Mesendoderm (in vitro differentiated cells): ENCODE measurements at regions not wholly inside any gene's neighbourhood (a gene's known extent, or its start where the extent isn't known, plus 50 kb on each side); places are given as distances from the start of the nearest gene placed in this dataset.
A peak's percentile ranks its signal among the peaks of the same experiment; 100 is the strongest.

Source experiments
- DNase-seq: peaks from one replicate; pipeline ENCODE4 v3.0.0; 2013
- H2AK5ac ChIP-seq: 2 replicates; pipeline ENCODE4 v1.6.1; 2013; ENCODE audit warnings: low read length, inconsistent platforms
- H2BK120ac ChIP-seq: 2 replicates; pipeline ENCODE4 v1.6.1; 2013; ENCODE audit warnings: low read depth, mild to moderate bottlenecking, low read length, moderate library complexity, mixed read lengths
- H2BK15ac ChIP-seq: replicated peaks from 2 replicates; pipeline ENCODE4 v1.6.1; 2013; ENCODE audit warnings: low read depth, mild to moderate bottlenecking, moderate library complexity
- H2BK5ac ChIP-seq: 2 replicates; pipeline ENCODE4 v1.6.1; 2013; ENCODE audit warnings: low read length, inconsistent platforms
- H3K18ac ChIP-seq: 2 replicates; pipeline ENCODE4 v1.6.1; 2013; ENCODE audit warnings: mild to moderate bottlenecking, low read length, mixed read lengths
- H3K23ac ChIP-seq: one replicate; pipeline ENCODE4 v1.6.1; 2013; ENCODE audit warnings: low read length
- H3K27ac ChIP-seq: 2 replicates; pipeline ENCODE4 v1.5.1; 2013; ENCODE audit warnings: low read depth, mild to moderate bottlenecking, inconsistent platforms, low read length, moderate library complexity
- H3K27me3 ChIP-seq: 2 replicates; pipeline ENCODE4 v1.6.1; 2013; ENCODE audit warnings: low read length, control low read depth, mild to moderate bottlenecking, inconsistent platforms; ENCODE audit not compliant: insufficient read depth, poor library complexity
- H3K36me3 ChIP-seq: 2 replicates; pipeline ENCODE4 v1.6.1; 2013; ENCODE audit warnings: low read length, inconsistent platforms; ENCODE audit not compliant: control insufficient read depth, insufficient read depth
- H3K4ac ChIP-seq: one replicate; pipeline ENCODE4 v1.6.1; 2013; ENCODE audit warnings: low read depth, mild to moderate bottlenecking, low read length, moderate library complexity
- H3K4me1 ChIP-seq: 2 replicates; pipeline ENCODE4 v1.6.1; 2013; ENCODE audit warnings: low read depth, low read length, inconsistent platforms; ENCODE audit not compliant: control insufficient read depth
- H3K4me2 ChIP-seq: 2 replicates; pipeline ENCODE4 v1.6.1; 2013; ENCODE audit warnings: low read length
- H3K4me3 ChIP-seq: 2 replicates; pipeline ENCODE4 v1.5.1; 2013; ENCODE audit warnings: mild to moderate bottlenecking, low read length
- H3K56ac ChIP-seq: one replicate; pipeline ENCODE4 v1.6.1; 2013; ENCODE audit warnings: low read length
- H3K79me1 ChIP-seq: 2 replicates; pipeline ENCODE4 v1.6.1; 2013; ENCODE audit warnings: low read length, inconsistent platforms
- H3K79me2 ChIP-seq: 2 replicates; pipeline ENCODE4 v1.6.1; 2013; ENCODE audit warnings: mild to moderate bottlenecking, low read length; ENCODE audit not compliant: control insufficient read depth, insufficient read depth
- H3K9ac ChIP-seq: 2 replicates; pipeline ENCODE4 v1.6.1; 2013; ENCODE audit warnings: low read length, inconsistent platforms
- H4K5ac ChIP-seq: one replicate; pipeline ENCODE4 v1.6.1; 2013; ENCODE audit warnings: low read length
- H4K8ac ChIP-seq: one replicate; pipeline ENCODE4 v1.6.1; 2013; ENCODE audit warnings: low read depth, mild to moderate bottlenecking, control low read depth, low read length, moderate library complexity
- WGBS: extraction: QIAGEN DNeasy Blood & Tissue Kit; methylation state at CpG from one replicate; pipeline ENCODE4 v1.1.7; 2013; ENCODE audit warnings: low lambda C conversion rate, missing lambda C conversion rate; ENCODE audit not compliant: insufficient coverage; ENCODE audit errors: extremely low coverage; 5-methylcytosine and 5-hydroxymethylcytosine counted together

DNA sequence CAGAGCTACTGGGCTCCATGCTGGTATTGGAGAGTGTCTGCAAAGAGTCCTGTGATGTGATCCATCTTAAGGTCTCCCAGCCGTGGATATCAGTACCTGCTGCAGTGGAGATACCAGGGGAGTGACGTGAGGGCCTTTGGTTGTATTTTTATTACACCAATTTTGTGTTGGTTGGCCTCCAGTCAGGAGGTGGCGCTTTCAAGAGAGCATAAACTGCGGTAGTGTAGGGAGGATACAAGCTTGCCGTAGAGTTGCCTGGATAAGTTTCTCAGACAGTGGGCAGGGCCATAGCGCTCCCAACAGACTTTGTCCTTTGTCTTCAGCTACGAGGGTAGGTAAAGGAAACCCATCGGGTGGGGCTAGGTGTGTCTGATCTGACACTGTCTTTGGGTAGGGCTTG lies 113.0 kb upstream of the CEP162 start:
- H4K8ac ChIP-seq = no peak overlapping the region
- H3K79me1 ChIP-seq = no peaks in the 10 kb centered on the region
- no peak overlapping the region for H2BK120ac ChIP-seq
- no peaks in the 10 kb centered on the region for H3K27me3 ChIP-seq
- H2BK15ac ChIP-seq = no peak overlapping the region
- H3K9ac ChIP-seq = no peak overlapping the region
- no peak overlapping the region for H3K23ac ChIP-seq
- no peak overlapping the region for H3K4me2 ChIP-seq
- H3K27ac ChIP-seq = no peak overlapping the region
- H4K5ac ChIP-seq = no peak overlapping the region
- no peak overlapping the region for H2AK5ac ChIP-seq
- H3K4me3 ChIP-seq = no peak overlapping the region
- no peak for DNase-seq
- no peak overlapping the region for H3K4ac ChIP-seq
- no peak overlapping the region for H3K18ac ChIP-seq
- H3K4me1 ChIP-seq = no peaks in the 10 kb centered on the region
- H3K56ac ChIP-seq = no peak overlapping the region
- no peaks in the 10 kb centered on the region for H3K36me3 ChIP-seq
- WGBS = no CpG with 5 or more reads among the region's 8 CpGs
- no peak overlapping the region for H2BK5ac ChIP-seq
- no peaks in the 10 kb centered on the region for H3K79me2 ChIP-seq

DNA sequence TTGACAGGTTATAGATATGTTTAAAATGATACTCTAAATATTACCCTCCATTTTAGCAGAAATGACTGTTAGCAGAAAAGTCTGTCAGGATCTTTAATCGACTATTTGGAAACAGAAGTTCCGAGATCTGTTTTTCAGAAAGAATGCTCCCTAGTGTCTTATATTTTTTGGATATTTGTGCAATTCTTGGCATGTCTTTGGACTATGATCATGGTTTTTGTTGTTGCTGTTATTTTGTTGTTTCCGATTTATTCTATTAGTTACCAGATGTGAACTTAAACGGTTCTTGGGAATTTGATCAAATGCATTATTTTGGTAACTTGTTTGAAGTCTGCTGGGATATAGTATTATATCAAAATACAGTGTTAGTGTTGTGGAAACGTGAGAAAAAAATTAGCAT lies 106.4 kb upstream of the CEP162 start:
- WGBS = 100% methylated on average over 1 of the region's 5 CpGs
- no peak overlapping the region for H3K4ac ChIP-seq
- DNase-seq = no peak
- no peaks in the 10 kb centered on the region for H3K79me2 ChIP-seq
- no peak overlapping the region for H2BK15ac ChIP-seq
- H4K8ac ChIP-seq = no peak overlapping the region
- H3K56ac ChIP-seq = no peak overlapping the region
- H3K18ac ChIP-seq = no peak overlapping the region
- no peaks in the 10 kb centered on the region for H3K4me1 ChIP-seq
- H3K23ac ChIP-seq = no peak overlapping the region
- no peak overlapping the region for H2BK120ac ChIP-seq
- H3K4me2 ChIP-seq = no peak overlapping the region
- no peaks in the 10 kb centered on the region for H3K27me3 ChIP-seq
- no peaks in the 10 kb centered on the region for H3K79me1 ChIP-seq
- no peak overlapping the region for H3K4me3 ChIP-seq
- H2BK5ac ChIP-seq = no peak overlapping the region
- H3K36me3 ChIP-seq = no peaks in the 10 kb centered on the region
- no peak overlapping the region for H3K9ac ChIP-seq
- H2AK5ac ChIP-seq = no peak overlapping the region
- H4K5ac ChIP-seq = no peak overlapping the region
- H3K27ac ChIP-seq = no peak overlapping the region

DNA sequence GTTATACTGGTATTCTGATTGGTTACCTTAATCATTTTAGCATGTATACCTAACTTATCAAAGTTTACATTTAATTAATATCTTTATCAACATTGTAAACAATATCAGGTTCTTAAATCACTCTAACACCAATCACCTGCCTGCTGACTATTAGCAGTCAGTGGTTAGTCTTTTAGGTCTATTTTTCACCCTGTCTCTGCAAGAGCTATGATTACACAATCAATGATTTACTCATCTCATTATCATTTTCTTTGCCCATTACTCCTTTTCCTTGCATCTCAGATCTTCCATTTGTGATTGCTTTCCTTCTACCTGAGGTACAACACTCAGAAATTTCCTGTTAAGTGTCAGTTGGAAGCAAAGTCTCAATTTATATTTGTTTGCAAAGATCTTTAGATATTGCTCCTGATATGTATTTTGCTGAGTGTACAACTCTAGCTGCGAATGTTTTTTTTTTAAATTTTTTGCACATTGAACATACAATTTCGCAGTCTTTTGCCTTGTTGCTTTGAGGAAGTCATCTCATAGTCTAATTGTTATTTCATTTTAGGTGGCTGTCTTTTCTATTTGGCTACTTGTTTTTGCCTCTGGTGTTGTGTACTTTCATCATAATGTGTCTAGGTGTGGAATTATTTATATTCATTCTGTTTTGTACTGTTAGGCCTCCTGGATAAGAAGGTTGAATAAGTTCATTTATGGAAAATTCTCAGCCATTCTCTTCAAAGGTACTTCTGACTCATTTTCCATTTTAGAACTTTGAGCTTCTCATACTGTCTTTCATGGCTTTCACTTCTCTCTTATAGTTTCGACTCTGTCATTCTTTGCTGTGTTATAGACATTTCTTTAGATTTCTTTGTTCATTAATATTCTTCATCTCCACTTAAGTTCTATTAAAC lies 104.9 kb upstream of the CEP162 start:
- H3K18ac ChIP-seq = no peak overlapping the region
- H3K79me1 ChIP-seq = no peaks in the 10 kb centered on the region
- H2AK5ac ChIP-seq = no peak overlapping the region
- no peaks in the 10 kb centered on the region for H3K79me2 ChIP-seq
- WGBS = no CpG with 5 or more reads among the region's 3 CpGs
- no peak overlapping the region for H3K4me3 ChIP-seq
- no peak overlapping the region for H2BK120ac ChIP-seq
- no peaks in the 10 kb centered on the region for H3K27me3 ChIP-seq
- no peak overlapping the region for H3K56ac ChIP-seq
- H3K36me3 ChIP-seq = no peaks in the 10 kb centered on the region
- no peak for DNase-seq
- no peak overlapping the region for H4K5ac ChIP-seq
- H2BK15ac ChIP-seq = no peak overlapping the region
- H3K27ac ChIP-seq = no peak overlapping the region
- H3K23ac ChIP-seq = no peak overlapping the region
- H2BK5ac ChIP-seq = no peak overlapping the region
- no peak overlapping the region for H4K8ac ChIP-seq
- no peak overlapping the region for H3K4me2 ChIP-seq
- no peak overlapping the region for H3K4ac ChIP-seq
- H3K9ac ChIP-seq = no peak overlapping the region
- H3K4me1 ChIP-seq = no peaks in the 10 kb centered on the region

DNA sequence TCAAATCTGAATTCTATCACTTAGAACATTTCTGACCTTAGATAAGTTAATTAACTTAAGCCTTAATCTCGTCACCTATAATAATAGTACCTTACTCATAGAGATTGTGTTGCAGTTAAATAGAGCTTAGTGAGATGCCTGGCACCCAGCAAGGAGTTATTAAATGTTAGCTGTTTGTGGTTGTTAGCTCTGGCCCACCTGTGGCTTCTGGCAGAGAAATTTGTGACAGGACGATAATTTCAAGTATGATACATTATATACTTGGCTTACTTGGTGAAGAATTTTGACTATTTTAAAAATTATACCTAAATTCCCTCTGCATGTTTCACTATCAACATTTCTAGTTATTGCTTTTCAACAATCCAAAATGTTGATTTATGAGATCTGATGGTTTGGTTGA lies 102.9 kb upstream of the CEP162 start:
- Histone ChIP-seq H3K4me1 (no peaks in the 10 kb centered on the region), H3K79me2 (no peaks in the 10 kb centered on the region)

DNA sequence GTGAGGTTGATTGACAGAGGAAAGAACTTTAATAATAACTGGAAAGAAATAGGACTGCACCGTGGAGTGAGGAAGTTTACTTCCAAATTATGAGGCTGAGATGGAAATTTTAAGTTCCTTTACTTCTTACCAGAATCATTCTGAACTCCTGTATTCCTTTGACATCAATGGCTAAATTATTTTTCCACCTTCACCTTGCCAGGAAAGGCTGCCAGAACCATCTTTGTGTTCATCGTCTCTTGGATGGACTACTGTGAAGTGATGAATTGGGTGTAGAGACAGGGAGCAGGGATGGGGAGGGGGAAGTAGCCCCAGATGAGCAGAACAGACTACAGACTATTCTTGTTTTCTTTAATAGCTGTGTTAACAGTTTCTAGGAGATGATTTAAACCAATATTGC lies 102.1 kb upstream of the CEP162 start:
- Histone ChIP-seq H3K27me3 (no peaks in the 10 kb centered on the region), H3K27ac (no peak overlapping the region), H3K56ac (no peak overlapping the region), H3K4me2 (no peak overlapping the region), H3K79me1 (no peaks in the 10 kb centered on the region), H3K79me2 (no peaks in the 10 kb centered on the region), H4K5ac (no peak overlapping the region), H3K18ac (no peak overlapping the region), H3K4me3 (no peak overlapping the region), H2BK5ac (no peak overlapping the region), H4K8ac (no peak overlapping the region), H2BK15ac (no peak overlapping the region), H3K4ac (no peak overlapping the region), H3K4me1 (no peaks in the 10 kb centered on the region), H2BK120ac (no peak overlapping the region), H3K23ac (no peak overlapping the region), H3K9ac (no peak overlapping the region), H3K36me3 (no peaks in the 10 kb centered on the region), H2AK5ac (no peak overlapping the region)
- DNase-seq = no peak
- no CpG with 5 or more reads among the region's 2 CpGs for whole genome bisulfite sequencing

More for the DNA sequence above, 102.9 kb upstream of the CEP162 start:
- Histone ChIP-seq H4K8ac (no peak overlapping the region), H3K9ac (no peak overlapping the region), H3K27me3 (no peaks in the 10 kb centered on the region), H2BK120ac (no peak overlapping the region), H3K36me3 (no peaks in the 10 kb centered on the region), H2BK15ac (no peak overlapping the region), H3K4me3 (no peak overlapping the region), H2AK5ac (no peak overlapping the region), H3K23ac (no peak overlapping the region), H3K79me1 (no peaks in the 10 kb centered on the region), H4K5ac (no peak overlapping the region), H3K18ac (no peak overlapping the region), H3K4me2 (no peak overlapping the region), H2BK5ac (no peak overlapping the region), H3K27ac (no peak overlapping the region), H3K56ac (no peak overlapping the region), H3K4ac (no peak overlapping the region)
- DNase-seq = no peak
- WGBS = no CpG with 5 or more reads among the region's 2 CpGs

DNA sequence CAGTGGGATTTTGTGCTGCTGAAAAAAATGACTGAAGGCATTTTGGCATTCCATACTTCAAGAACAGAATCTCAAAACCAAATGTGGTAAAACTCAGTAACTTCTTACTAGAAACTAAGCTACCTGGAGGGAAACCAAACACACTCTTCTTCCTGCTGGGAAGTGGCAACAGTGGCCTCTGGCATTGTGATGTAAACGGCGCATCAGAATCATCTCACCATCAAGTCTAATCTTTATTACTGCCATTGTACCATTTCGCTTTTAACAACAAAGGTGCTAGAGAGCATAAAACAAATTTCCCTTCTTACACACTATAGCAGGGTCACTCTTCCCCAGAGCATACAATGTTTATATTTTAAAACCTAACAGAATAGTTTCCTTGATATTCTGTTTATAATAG lies 101.6 kb upstream of the CEP162 start:
- H4K5ac ChIP-seq = no peak overlapping the region
- H3K4me2 ChIP-seq = no peak overlapping the region
- no peak overlapping the region for H3K18ac ChIP-seq
- no peak overlapping the region for H2BK5ac ChIP-seq
- H3K27ac ChIP-seq = no peak overlapping the region
- no peak overlapping the region for H4K8ac ChIP-seq
- H3K4ac ChIP-seq = no peak overlapping the region
- WGBS = no CpG with 5 or more reads among the region's 3 CpGs
- H2BK15ac ChIP-seq = no peak overlapping the region
- no peaks in the 10 kb centered on the region for H3K79me1 ChIP-seq
- H2AK5ac ChIP-seq = no peak overlapping the region
- H3K23ac ChIP-seq = no peak overlapping the region
- peak; percentile 12 for DNase-seq
- H2BK120ac ChIP-seq = no peak overlapping the region
- H3K36me3 ChIP-seq = no peaks in the 10 kb centered on the region
- no peak overlapping the region for H3K4me3 ChIP-seq
- H3K4me1 ChIP-seq = no peaks in the 10 kb centered on the region
- H3K56ac ChIP-seq = no peak overlapping the region
- no peak overlapping the region for H3K9ac ChIP-seq
- no peaks in the 10 kb centered on the region for H3K79me2 ChIP-seq
- H3K27me3 ChIP-seq = no peaks in the 10 kb centered on the region
